Left lobe of liver (tissue), 2 donors: ENCODE measurements at regions not wholly inside any gene's neighbourhood (a gene's known extent, or its start where the extent isn't known, plus 50 kb on each side); places are given as distances from the start of the nearest gene placed in this dataset.

ENCODE experiments used
- ATAC-seq: fragments of 200-7000 bp; cut with Tn5 transposase; one replicate; pipeline ENCODE4 v1.9.1; 2020; ENCODE audit warnings: mild to moderate bottlenecking, moderate library complexity
- DNase-seq: peaks from one replicate; pipeline ENCODE4 v3.0.0-alpha.2; 2020; ENCODE audit warnings: low spot score
- donor health status: DM: no; HTN: no; CAD: no; lungs with moderate emphysema.
- donor health status: DM: no; HTN: yes; CAD: no.

GRCh38 chr20:56797023-56797422 is 167.9 kb downstream of the TFAP2C start:
- peak; percentile 70 for ATAC-seq

GRCh38 chr20:56798634-56799033 is 169.5 kb downstream of the TFAP2C start:
- DNase-seq (no peak), ATAC-seq (no peak)

More at GRCh38 chr20:56797023-56797422, 167.9 kb downstream of the TFAP2C start:
- peak; percentile 74 for DNase-seq

GRCh38 chr20:56799187-56799586 is 170.1 kb downstream of the TFAP2C start:
- DNase-seq, result peak; percentile 83
- peak; percentile 82 for ATAC-seq

GRCh38 chr20:56800088-56800487 is 171.0 kb downstream of the TFAP2C start:
- DNase-seq (no peak), ATAC-seq (no peak)

- no peak for DNase-seq
- no peak for ATAC-seq
These were observed 173.1 kb downstream of the TFAP2C start for GRCh38 chr20:56801971-56802755.

GRCh38 chr20:56802805-56803204 is 173.7 kb downstream of the TFAP2C start:
- ATAC-seq (no peak), DNase-seq (no peak)

- DNase-seq, result no peak
- no peak for ATAC-seq
These were observed 176.2 kb downstream of the TFAP2C start for GRCh38 chr20:56805313-56805712.

GRCh38 chr20:56805966-56806365 is 176.9 kb downstream of the TFAP2C start:
- no peak for ATAC-seq
- DNase-seq, result no peak

GRCh38 chr20:56806952-56807517 is 177.9 kb downstream of the TFAP2C start:
- ATAC-seq (no peak), DNase-seq (no peak)

GRCh38 chr20:56808117-56808725 is 179.1 kb downstream of the TFAP2C start:
- no peak for DNase-seq
- ATAC-seq, result no peak

GRCh38 chr20:56808732-56809131 is 179.6 kb downstream of the TFAP2C start:
- DNase-seq, result no peak
- no peak for ATAC-seq

GRCh38 chr20:56809668-56810067 is 180.6 kb downstream of the TFAP2C start:
- DNase-seq, result no peak
- ATAC-seq, result no peak

- ATAC-seq (no peak), DNase-seq (no peak)
These were observed 181.0 kb downstream of the TFAP2C start for GRCh38 chr20:56810141-56810540.

GRCh38 chr20:56815796-56816195 is 186.7 kb downstream of the TFAP2C start:
- ATAC-seq, result no peak
- no peak for DNase-seq

GRCh38 chr20:56816349-56816748 is 187.2 kb downstream of the TFAP2C start:
- DNase-seq, result no peak
- ATAC-seq, result no peak

- DNase-seq, result no peak
- ATAC-seq, result no peak
These were observed 188.9 kb downstream of the TFAP2C start for GRCh38 chr20:56817780-56818675.

- ATAC-seq (no peak), DNase-seq (no peak)
These were observed 191.9 kb downstream of the TFAP2C start for GRCh38 chr20:56820984-56821383.

GRCh38 chr20:56826306-56826704 is 197.2 kb downstream of the TFAP2C start:
- ATAC-seq (no peak), DNase-seq (no peak)

- no peak for ATAC-seq
- no peak for DNase-seq
These were observed 197.9 kb downstream of the TFAP2C start for GRCh38 chr20:56826705-56827665.

- DNase-seq (no peak), ATAC-seq (no peak)
These were observed 198.7 kb downstream of the TFAP2C start for GRCh38 chr20:56827763-56828162.
